ENCODE measurements at regions not wholly inside any gene's neighbourhood (a gene's known extent, or its start where the extent isn't known, plus 50 kb on each side); places are given as distances from the start of the nearest gene placed in this dataset.

GRCh38 chr1:221871056-221871455 is 129.2 kb upstream of the DUSP10 start:
- CTCF ChIA-PET: interaction anchor here (0.6 kb wide), 1 partner anchor 8 kb away, joined by 3 read pairs; no protein-coding TSS in a partner anchor
- TF ChIP-seq ZNF558 (tag by site-specific recombination; IDR thresholded peaks at IDR 0.05) (no peak), ZNF114 (tag by site-specific recombination; IDR thresholded peaks at IDR 0.05) (no peak), SP2 (tag by site-specific recombination; IDR thresholded peaks at IDR 0.05) (no peak), ZNF112 (tag by site-specific recombination; IDR thresholded peaks at IDR 0.05) (no peak), TRIM28 (IDR thresholded peaks at IDR 0.05; ENCODE audit: borderline replicate concordance, low read length) (no peak), ZNF10 (tag by site-specific recombination; IDR thresholded peaks at IDR 0.05) (no peak), ZNF221 (tag by site-specific recombination; IDR thresholded peaks at IDR 0.05; ENCODE audit: borderline replicate concordance) (no peak), SCRT2 (tag by site-specific recombination; IDR thresholded peaks at IDR 0.05) (no peak)

GRCh38 chr1:221869779-221870178 is 127.9 kb upstream of the DUSP10 start:
- no peaks in the 10 kb centered on the region for H3K9me3 ChIP-seq (ENCODE audit: control insufficient read depth, insufficient read depth, low read depth, low read length)
- no peak overlapping the region for H3K4me3 ChIP-seq (ENCODE audit: low read depth, low read length)
- ChIA-PET POLR2A (no interaction called here), CTCF (interaction anchor here (1.1 kb wide), 1 partner anchor 392 kb away, joined by 3 read pairs; no protein-coding TSS in a partner anchor)
- H3K36me3 ChIP-seq (ENCODE audit: control insufficient read depth in 2 of 2, insufficient read depth in 1 of 2, low read length in 2 of 2): no peaks in the 10 kb centered on the region
- no peak for TF ChIP-seq SETDB1 (IDR thresholded peaks at IDR 0.05; ENCODE audit: insufficient read length, low read length)
- TF ChIP-seq HOXA7 (CRISPR knock-in tag; IDR thresholded peaks at IDR 0.05; ENCODE audit: borderline replicate concordance): no peak
- no peak for TF ChIP-seq ZNF239 (tag by site-specific recombination; IDR thresholded peaks at IDR 0.05)
- TF ChIP-seq ZFP3 (tag by site-specific recombination; IDR thresholded peaks at IDR 0.05; ENCODE audit: low read depth): no peak
- TF ChIP-seq SP2 (tag by site-specific recombination; IDR thresholded peaks at IDR 0.05): no peak
- TF ChIP-seq ZNF426 (tag by site-specific recombination; IDR thresholded peaks at IDR 0.05): no peak
- TF ChIP-seq ZNF394 (tag by site-specific recombination; IDR thresholded peaks at IDR 0.05; ENCODE audit: borderline replicate concordance): no peak
- TF ChIP-seq ZBTB49 (tag by site-specific recombination; IDR thresholded peaks at IDR 0.05; ENCODE audit: low read depth): no peak
- no peak for TF ChIP-seq ZNF670 (tag by site-specific recombination; IDR thresholded peaks at IDR 0.05; ENCODE audit: low read depth)
- TF ChIP-seq ZNF423 (tag by site-specific recombination; IDR thresholded peaks at IDR 0.05): no peak
- no peak for TF ChIP-seq ZNF623 (tag by site-specific recombination; IDR thresholded peaks at IDR 0.05)
- TF ChIP-seq ZNF658 (tag by site-specific recombination; IDR thresholded peaks at IDR 0.05): no peak
- no peak for TF ChIP-seq ZNF521 (tag by site-specific recombination; IDR thresholded peaks at IDR 0.05)
- TF ChIP-seq ZSCAN30 (tag by site-specific recombination; IDR thresholded peaks at IDR 0.05): no peak
- no peak for TF ChIP-seq KLF10 (tag by site-specific recombination; IDR thresholded peaks at IDR 0.05)
- TF ChIP-seq PRDM10 (tag by site-specific recombination; IDR thresholded peaks at IDR 0.05): no peak
- TF ChIP-seq OVOL3 (tag by site-specific recombination; IDR thresholded peaks at IDR 0.05): no peak
- H3K4me1 ChIP-seq (ENCODE audit: control insufficient read depth, insufficient read depth, low read length): peaks cover 5% of the 10 kb centered on the region; the same call in 1 of the 2 replicates
- no peak overlapping the region for H3K27ac ChIP-seq (ENCODE audit: extremely low read depth, low read depth, low read length)

More at GRCh38 chr1:221871056-221871455, 129.2 kb upstream of the DUSP10 start:
- peaks cover 5% of the 10 kb centered on the region; the same call in 1 of the 2 replicates for H3K4me1 ChIP-seq (ENCODE audit: control insufficient read depth, insufficient read depth, low read length)
- H3K27ac ChIP-seq (ENCODE audit: extremely low read depth, low read depth, low read length): no peak overlapping the region
- H3K4me3 ChIP-seq (ENCODE audit: low read depth, low read length): no peak overlapping the region
- POLR2A ChIA-PET: no interaction called here
- H3K36me3 ChIP-seq (ENCODE audit: control insufficient read depth in 2 of 2, insufficient read depth in 1 of 2, low read length in 2 of 2): no peaks in the 10 kb centered on the region
- H3K9me3 ChIP-seq (ENCODE audit: control insufficient read depth, insufficient read depth, low read depth, low read length): no peaks in the 10 kb centered on the region

All from HEK293 (cell line).